WTC11 (cell line): ENCODE measurements at regions not wholly inside any gene's neighbourhood (a gene's known extent, or its start where the extent isn't known, plus 50 kb on each side); places are given as distances from the start of the nearest gene placed in this dataset.

ENCODE experiments used
- ELF4 ChIP-seq: sonication (generic); formaldehyde crosslinking; IDR thresholded peaks from 2 replicates; pipeline ENCODE4 v1.8.1; 2022; ENCODE audit warnings: low read depth, mild to moderate bottlenecking, moderate library complexity, missing genetic modification reagents
- KAT7 ChIP-seq: sonication (generic); formaldehyde crosslinking; IDR thresholded peaks from 2 replicates; pipeline ENCODE4 v1.8.1; 2023; ENCODE audit warnings: missing genetic modification reagents, mild to moderate bottlenecking, borderline replicate concordance
- NR1H2 ChIP-seq: sonication (generic); formaldehyde crosslinking; IDR thresholded peaks from 2 replicates; pipeline ENCODE4 v1.9.0; 2021; ENCODE audit warnings: mild to moderate bottlenecking, moderate library complexity, missing genetic modification reagents
- TEAD1 ChIP-seq: sonication (generic); formaldehyde crosslinking; IDR thresholded peaks from 2 replicates; pipeline ENCODE4 v1.8.0; 2022; ENCODE audit warnings: mild to moderate bottlenecking, missing genetic modification reagents
- ZNF317 ChIP-seq: sonication (generic); formaldehyde crosslinking; IDR thresholded peaks from 2 replicates; pipeline ENCODE4 v1.8.1; 2023; ENCODE audit warnings: low read depth, mild to moderate bottlenecking, moderate library complexity, missing genetic modification reagents, borderline replicate concordance
- ZNF396 ChIP-seq: fragments of 250-450 bp; sonication (Bioruptor Pico); IDR thresholded peaks from 2 replicates; pipeline ENCODE4 v1.8.0; 2021; ENCODE audit warnings: mild to moderate bottlenecking, moderate library complexity, borderline replicate concordance
- TF ChIP-seq, protein P1 (sequence below): fragments of 200-600 bp; IDR thresholded peaks from 2 replicates; pipeline ENCODE4 v1.8.0; 2022; ENCODE audit warnings: antibody characterized with exemption
- TF ChIP-seq, protein P2 (sequence below): sonication (generic); formaldehyde crosslinking; IDR thresholded peaks from 2 replicates; pipeline ENCODE4 v1.8.1; 2023; ENCODE audit warnings: mild to moderate bottlenecking, missing genetic modification reagents
- TF ChIP-seq, protein P3 (sequence below): sonication (generic); formaldehyde crosslinking; IDR thresholded peaks from 2 replicates; pipeline ENCODE4 v1.8.1; 2022; ENCODE audit warnings: low read depth, mild to moderate bottlenecking, moderate library complexity, missing genetic modification reagents, borderline replicate concordance
- TF ChIP-seq, protein P4 (sequence below): sonication (generic); formaldehyde crosslinking; conservative IDR thresholded peaks from 2 replicates; pipeline ENCODE4 v1.8.1; 2022; ENCODE audit warnings: mild to moderate bottlenecking, missing genetic modification reagents
- TF ChIP-seq, protein P5 (sequence below): sonication (generic); formaldehyde crosslinking; IDR thresholded peaks from 2 replicates; pipeline ENCODE4 v1.8.0; 2022; ENCODE audit warnings: mild to moderate bottlenecking, missing genetic modification reagents

DNA sequence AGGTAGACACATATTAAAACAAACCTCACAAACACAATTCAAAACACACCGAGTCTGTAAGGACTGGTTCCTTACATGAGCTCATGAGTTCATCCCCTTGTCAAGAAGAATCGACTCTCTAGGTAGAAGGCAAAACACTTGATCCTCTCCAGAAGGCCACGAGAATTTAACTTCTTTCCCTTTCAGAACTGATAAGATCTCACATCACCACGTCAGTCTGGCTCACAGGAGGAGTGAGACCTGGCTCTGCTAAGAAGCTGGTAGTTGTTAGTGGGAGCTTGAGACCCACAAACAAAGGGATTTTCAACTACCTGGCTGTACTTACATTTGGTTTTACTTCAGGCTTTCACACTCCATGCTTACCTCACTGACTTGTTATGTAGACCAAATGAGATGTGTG, 459.2 kb downstream of the ARHGEF28 start:
- TF ChIP-seq, protein P1, sequence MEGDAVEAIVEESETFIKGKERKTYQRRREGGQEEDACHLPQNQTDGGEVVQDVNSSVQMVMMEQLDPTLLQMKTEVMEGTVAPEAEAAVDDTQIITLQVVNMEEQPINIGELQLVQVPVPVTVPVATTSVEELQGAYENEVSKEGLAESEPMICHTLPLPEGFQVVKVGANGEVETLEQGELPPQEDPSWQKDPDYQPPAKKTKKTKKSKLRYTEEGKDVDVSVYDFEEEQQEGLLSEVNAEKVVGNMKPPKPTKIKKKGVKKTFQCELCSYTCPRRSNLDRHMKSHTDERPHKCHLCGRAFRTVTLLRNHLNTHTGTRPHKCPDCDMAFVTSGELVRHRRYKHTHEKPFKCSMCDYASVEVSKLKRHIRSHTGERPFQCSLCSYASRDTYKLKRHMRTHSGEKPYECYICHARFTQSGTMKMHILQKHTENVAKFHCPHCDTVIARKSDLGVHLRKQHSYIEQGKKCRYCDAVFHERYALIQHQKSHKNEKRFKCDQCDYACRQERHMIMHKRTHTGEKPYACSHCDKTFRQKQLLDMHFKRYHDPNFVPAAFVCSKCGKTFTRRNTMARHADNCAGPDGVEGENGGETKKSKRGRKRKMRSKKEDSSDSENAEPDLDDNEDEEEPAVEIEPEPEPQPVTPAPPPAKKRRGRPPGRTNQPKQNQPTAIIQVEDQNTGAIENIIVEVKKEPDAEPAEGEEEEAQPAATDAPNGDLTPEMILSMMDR, result no peak
- TF ChIP-seq ELF4 (no peak), ZNF317 (no peak), KAT7 (CRISPR knock-in tag) (no peak), ZNF396 (no peak), NR1H2 (no peak), TEAD1 (CRISPR knock-in tag) (no peak)
- TF ChIP-seq, protein P2, sequence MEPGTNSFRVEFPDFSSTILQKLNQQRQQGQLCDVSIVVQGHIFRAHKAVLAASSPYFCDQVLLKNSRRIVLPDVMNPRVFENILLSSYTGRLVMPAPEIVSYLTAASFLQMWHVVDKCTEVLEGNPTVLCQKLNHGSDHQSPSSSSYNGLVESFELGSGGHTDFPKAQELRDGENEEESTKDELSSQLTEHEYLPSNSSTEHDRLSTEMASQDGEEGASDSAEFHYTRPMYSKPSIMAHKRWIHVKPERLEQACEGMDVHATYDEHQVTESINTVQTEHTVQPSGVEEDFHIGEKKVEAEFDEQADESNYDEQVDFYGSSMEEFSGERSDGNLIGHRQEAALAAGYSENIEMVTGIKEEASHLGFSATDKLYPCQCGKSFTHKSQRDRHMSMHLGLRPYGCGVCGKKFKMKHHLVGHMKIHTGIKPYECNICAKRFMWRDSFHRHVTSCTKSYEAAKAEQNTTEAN (CRISPR knock-in tag), result no peak
- TF ChIP-seq, protein P3, sequence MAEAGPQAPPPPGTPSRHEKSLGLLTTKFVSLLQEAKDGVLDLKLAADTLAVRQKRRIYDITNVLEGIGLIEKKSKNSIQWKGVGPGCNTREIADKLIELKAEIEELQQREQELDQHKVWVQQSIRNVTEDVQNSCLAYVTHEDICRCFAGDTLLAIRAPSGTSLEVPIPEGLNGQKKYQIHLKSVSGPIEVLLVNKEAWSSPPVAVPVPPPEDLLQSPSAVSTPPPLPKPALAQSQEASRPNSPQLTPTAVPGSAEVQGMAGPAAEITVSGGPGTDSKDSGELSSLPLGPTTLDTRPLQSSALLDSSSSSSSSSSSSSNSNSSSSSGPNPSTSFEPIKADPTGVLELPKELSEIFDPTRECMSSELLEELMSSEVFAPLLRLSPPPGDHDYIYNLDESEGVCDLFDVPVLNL (CRISPR knock-in tag), result no peak
- TF ChIP-seq, protein P4, sequence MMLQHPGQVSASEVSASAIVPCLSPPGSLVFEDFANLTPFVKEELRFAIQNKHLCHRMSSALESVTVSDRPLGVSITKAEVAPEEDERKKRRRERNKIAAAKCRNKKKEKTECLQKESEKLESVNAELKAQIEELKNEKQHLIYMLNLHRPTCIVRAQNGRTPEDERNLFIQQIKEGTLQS (CRISPR knock-in tag), result no peak
- TF ChIP-seq, protein P5, sequence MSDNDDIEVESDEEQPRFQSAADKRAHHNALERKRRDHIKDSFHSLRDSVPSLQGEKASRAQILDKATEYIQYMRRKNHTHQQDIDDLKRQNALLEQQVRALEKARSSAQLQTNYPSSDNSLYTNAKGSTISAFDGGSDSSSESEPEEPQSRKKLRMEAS (CRISPR knock-in tag), result no peak
